Fibroblast of lung (primary cell): ENCODE measurements at regions not wholly inside any gene's neighbourhood (a gene's known extent, or its start where the extent isn't known, plus 50 kb on each side); places are given as distances from the start of the nearest gene placed in this dataset.

Experiments
- DNase-seq, 2 donors: peaks; one replicate each; pipeline versions ENCODE4 v3.0.0 to v3.0.0-alpha.2; 2010; ENCODE audit warnings: low read depth in 2 of 2
- H2AFZ ChIP-seq: 2 replicates; pipeline ENCODE4 v1.5.1; 2012; ENCODE audit warnings: low read length, control low read depth, inconsistent platforms
- H3K27ac ChIP-seq: 2 replicates; pipeline ENCODE4 v1.5.1; 2011; ENCODE audit warnings: low read length, control low read depth; ENCODE audit not compliant: insufficient read depth
- H3K27me3 ChIP-seq: 2 replicates; pipeline ENCODE4 v1.5.1; 2011; ENCODE audit warnings: mild to moderate bottlenecking, low read length; ENCODE audit not compliant: control insufficient read depth, insufficient read depth
- H3K36me3 ChIP-seq: 2 replicates; pipeline ENCODE4 v1.5.1; 2011; ENCODE audit warnings: low read length; ENCODE audit not compliant: control insufficient read depth, insufficient read depth
- H3K4me1 ChIP-seq: 2 replicates; pipeline ENCODE4 v1.5.1; 2011; ENCODE audit warnings: low read length; ENCODE audit not compliant: control insufficient read depth, insufficient read depth; ENCODE audit errors: extremely low read depth
- H3K4me2 ChIP-seq: 2 replicates; pipeline ENCODE4 v1.5.1; 2011; ENCODE audit warnings: low read length, control low read depth; ENCODE audit not compliant: insufficient read depth; ENCODE audit errors: extremely low read depth
- H3K4me3 ChIP-seq, 4 experiments: fragments of 200-600 bp in 1 of 4; sonication (generic) in 1 of 4; replicated peaks in 1 of 4; 2 replicates each; pipeline ENCODE4 v1.5.1; 2011 to 2016; ENCODE audit warnings: low read length in 4 of 4, low read depth in 3 of 4, mild to moderate bottlenecking in 3 of 4, control low read depth in 2 of 4, inconsistent platforms in 1 of 4, mixed read lengths in 1 of 4; ENCODE audit not compliant: insufficient read depth in 1 of 4; ENCODE audit errors: control extremely low read depth in 1 of 4
- H3K79me2 ChIP-seq: 2 replicates; pipeline ENCODE4 v1.5.1; 2012; ENCODE audit warnings: mild to moderate bottlenecking, low read length, inconsistent platforms; ENCODE audit not compliant: control insufficient read depth, insufficient read depth
- H3K9ac ChIP-seq: 2 replicates; pipeline ENCODE4 v1.5.1; 2011; ENCODE audit warnings: mild to moderate bottlenecking, low read length, control low read depth; ENCODE audit not compliant: insufficient read depth
- H3K9me3 ChIP-seq: 2 replicates; pipeline ENCODE4 v1.5.1; 2012; ENCODE audit warnings: low read depth, low read length; ENCODE audit not compliant: control insufficient read depth, insufficient read depth
- H4K20me1 ChIP-seq: 2 replicates; pipeline ENCODE4 v1.5.1; 2011; ENCODE audit warnings: low read length; ENCODE audit not compliant: control insufficient read depth, insufficient read depth; ENCODE audit errors: extremely low read depth
- CTCF ChIP-seq, 2 donors: IDR thresholded peaks in 1 of 2; conservative IDR thresholded peaks in 1 of 2; 1 replicate in 1 of 2; 2 replicates in 1 of 2; pipeline ENCODE4 v1.5.1; 2011 to 2012; ENCODE audit warnings: low read length in 2 of 2, control low read depth in 1 of 2, inconsistent platforms in 1 of 2, low read depth in 1 of 2, mild to moderate bottlenecking in 1 of 2
- EZH2 ChIP-seq: IDR thresholded peaks from 2 replicates; pipeline ENCODE4 v1.5.1; 2012; ENCODE audit warnings: low read length, control low read depth, mild to moderate bottlenecking; ENCODE audit errors: missing control alignments

- no peaks in the 10 kb centered on the region for H4K20me1 ChIP-seq
Observed at GRCh38 chr1:229788004-229788403, 162.0 kb downstream of the URB2 start.

GRCh38 chr1:229792012-229792975 is 166.2 kb downstream of the URB2 start:
- Histone ChIP-seq H3K27me3 (no peaks in the 10 kb centered on the region), H4K20me1 (no peaks in the 10 kb centered on the region), H3K4me2 (no peak overlapping the region), H3K9ac (no peak overlapping the region), H2AFZ (no peak overlapping the region), H3K79me2 (no peaks in the 10 kb centered on the region), H3K9me3 (no peaks in the 10 kb centered on the region), H3K4me1 (no peaks in the 10 kb centered on the region), H3K27ac (no peak overlapping the region), H3K4me3 (no peak overlapping the region), H3K36me3 (no peaks in the 10 kb centered on the region)
- DNase-seq, result no peak
- TF ChIP-seq EZH2 (no peak), CTCF (conservative IDR thresholded peaks at IDR 0.05 in 1 of 2, IDR thresholded peaks at IDR 0.05 in 1 of 2; ENCODE audit: low read depth in 1 of 2, low read length in 2 of 2) (no peak)

More at GRCh38 chr1:229788004-229788403, 162.0 kb downstream of the URB2 start:
- Histone ChIP-seq H3K4me2 (no peak overlapping the region), H3K27ac (no peak overlapping the region), H3K9ac (no peak overlapping the region), H3K4me3 (no peak overlapping the region), H3K79me2 (no peaks in the 10 kb centered on the region), H2AFZ (no peak overlapping the region), H3K9me3 (no peaks in the 10 kb centered on the region), H3K36me3 (no peaks in the 10 kb centered on the region), H3K4me1 (no peaks in the 10 kb centered on the region), H3K27me3 (no peaks in the 10 kb centered on the region)
- DNase-seq, result no peak
- TF ChIP-seq CTCF (conservative IDR thresholded peaks at IDR 0.05 in 1 of 2, IDR thresholded peaks at IDR 0.05 in 1 of 2; ENCODE audit: low read depth in 1 of 2, low read length in 2 of 2) (no peak), EZH2 (no peak)

GRCh38 chr1:229793488-229793887 is 167.4 kb downstream of the URB2 start:
- TF ChIP-seq EZH2 (no peak), CTCF (conservative IDR thresholded peaks at IDR 0.05 in 1 of 2, IDR thresholded peaks at IDR 0.05 in 1 of 2; ENCODE audit: low read depth in 1 of 2, low read length in 2 of 2) (no peak)
- H3K4me1 ChIP-seq, result no peaks in the 10 kb centered on the region
- H3K79me2 ChIP-seq, result no peaks in the 10 kb centered on the region
- no peak overlapping the region for H2AFZ ChIP-seq
- no peaks in the 10 kb centered on the region for H4K20me1 ChIP-seq
- no peaks in the 10 kb centered on the region for H3K27me3 ChIP-seq
- no peak overlapping the region for H3K27ac ChIP-seq
- H3K4me3 ChIP-seq, result no peak overlapping the region
- no peaks in the 10 kb centered on the region for H3K36me3 ChIP-seq
- DNase-seq, result no peak
- H3K9ac ChIP-seq, result no peak overlapping the region
- H3K4me2 ChIP-seq, result no peak overlapping the region
- H3K9me3 ChIP-seq, result no peaks in the 10 kb centered on the region
